ENCODE measurements at regions not wholly inside any gene's neighbourhood (a gene's known extent, or its start where the extent isn't known, plus 50 kb on each side); places are given as distances from the start of the nearest gene placed in this dataset.

DNA sequence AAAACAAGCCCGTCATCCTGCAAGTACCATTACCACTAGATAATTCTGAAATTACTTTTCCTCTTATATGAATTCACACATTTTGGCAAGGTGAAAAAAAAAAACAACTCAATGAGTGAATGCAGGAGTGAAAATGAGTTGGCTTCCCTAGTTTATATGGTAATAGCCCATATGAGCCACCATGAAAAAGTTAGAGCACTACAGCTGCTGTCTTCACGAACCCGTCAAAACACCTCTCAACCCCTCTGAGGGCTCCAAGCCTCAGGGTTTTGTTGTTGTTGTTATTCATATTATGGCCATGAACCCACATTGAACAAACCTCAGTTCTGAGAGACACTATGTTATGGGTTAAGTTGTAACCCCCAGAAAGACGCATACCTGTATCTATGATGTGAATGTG is 289.9 kb upstream of the CAND1 start:
- Histone ChIP-seq H3K14ac (ENCODE audit: insufficient read depth, low read length) (no peak overlapping the region), H2AK5ac (ENCODE audit: insufficient read length, low read length) (no peak overlapping the region), H3K23ac (ENCODE audit: insufficient read length, low read depth, low read length) (no peak overlapping the region), H3K27ac (ENCODE audit: insufficient read length, low read depth, low read length) (no peak overlapping the region), H4K8ac (replicated peaks; ENCODE audit: insufficient read length, low read depth, low read length) (no peak overlapping the region), H3K4me1 (ENCODE audit: insufficient read depth, low read length) (no peaks in the 10 kb centered on the region), H4K5ac (ENCODE audit: insufficient read length, low read depth, low read length) (no peak overlapping the region), H3K27me3 (ENCODE audit: insufficient read depth, low read length) (no peaks in the 10 kb centered on the region), H3K4me2 (ENCODE audit: insufficient read depth, insufficient read length, low read length) (no peak overlapping the region), H3K9ac (ENCODE audit: extremely low read depth, insufficient read length, low read length) (no peak overlapping the region), H3K23me2 (ENCODE audit: insufficient read length, low read depth, low read length, poor library complexity, severe bottlenecking) (no peaks in the 10 kb centered on the region), H3K9me3 (ENCODE audit: control insufficient read depth, low read depth, low read length) (no peaks in the 10 kb centered on the region), H3K56ac (ENCODE audit: insufficient read length, low read depth, low read length) (no peak overlapping the region), H3K18ac (ENCODE audit: insufficient read length, low read depth, low read length) (no peak overlapping the region), H3T11ph (ENCODE audit: low read length) (no peak overlapping the region), H2BK15ac (ENCODE audit: low read depth, low read length) (no peak overlapping the region), H2BK5ac (ENCODE audit: insufficient read length, low read length) (no peak overlapping the region), H3K4ac (ENCODE audit: low read depth, low read length) (no peak overlapping the region), H2BK12ac (ENCODE audit: insufficient read length, low read depth, low read length) (no peak overlapping the region), H2AFZ (ENCODE audit: low read length) (no peak overlapping the region), H3K79me1 (ENCODE audit: insufficient read depth, low read depth, low read length, poor library complexity, severe bottlenecking) (peaks cover 2% of the 10 kb centered on the region), H2BK20ac (ENCODE audit: low read depth, low read length, poor library complexity, severe bottlenecking) (no peak overlapping the region), H3K79me2 (ENCODE audit: insufficient read depth, low read length) (no peaks in the 10 kb centered on the region), H4K20me1 (ENCODE audit: control insufficient read depth, insufficient read depth, insufficient read length) (no peaks in the 10 kb centered on the region), H4K91ac (ENCODE audit: insufficient read length, low read depth, low read length) (no peak overlapping the region), H2BK120ac (ENCODE audit: low read depth, low read length, poor library complexity, severe bottlenecking) (no peak overlapping the region)
- Mint-ChIP-seq H3K9me3 (no peaks in the 10 kb centered on the region), H3K4me1 (peaks cover 9 to 10% of the 10 kb centered on the region in 2 experiments), H3K36me3 (ENCODE audit: insufficient read depth in 1 of 3, low read depth in 3 of 3) (no peaks in the 10 kb centered on the region), H3K27ac (0 out of 7 replicates have a peak overlapping the region, but pooled peaks of 1 of the 3 experiments have one; percentile 16), H3K4me3 (no peak overlapping the region), H3K27me3 (ENCODE audit: low read depth) (no peaks in the 10 kb centered on the region)
- DNase-seq = no peak
- TF ChIP-seq, protein P1, sequence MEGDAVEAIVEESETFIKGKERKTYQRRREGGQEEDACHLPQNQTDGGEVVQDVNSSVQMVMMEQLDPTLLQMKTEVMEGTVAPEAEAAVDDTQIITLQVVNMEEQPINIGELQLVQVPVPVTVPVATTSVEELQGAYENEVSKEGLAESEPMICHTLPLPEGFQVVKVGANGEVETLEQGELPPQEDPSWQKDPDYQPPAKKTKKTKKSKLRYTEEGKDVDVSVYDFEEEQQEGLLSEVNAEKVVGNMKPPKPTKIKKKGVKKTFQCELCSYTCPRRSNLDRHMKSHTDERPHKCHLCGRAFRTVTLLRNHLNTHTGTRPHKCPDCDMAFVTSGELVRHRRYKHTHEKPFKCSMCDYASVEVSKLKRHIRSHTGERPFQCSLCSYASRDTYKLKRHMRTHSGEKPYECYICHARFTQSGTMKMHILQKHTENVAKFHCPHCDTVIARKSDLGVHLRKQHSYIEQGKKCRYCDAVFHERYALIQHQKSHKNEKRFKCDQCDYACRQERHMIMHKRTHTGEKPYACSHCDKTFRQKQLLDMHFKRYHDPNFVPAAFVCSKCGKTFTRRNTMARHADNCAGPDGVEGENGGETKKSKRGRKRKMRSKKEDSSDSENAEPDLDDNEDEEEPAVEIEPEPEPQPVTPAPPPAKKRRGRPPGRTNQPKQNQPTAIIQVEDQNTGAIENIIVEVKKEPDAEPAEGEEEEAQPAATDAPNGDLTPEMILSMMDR (conservative IDR thresholded peaks at IDR 0.05) = no peak
- no CpG with 5 or more reads among the region's 4 CpGs for WGBS (ENCODE audit: extremely low coverage, insufficient read length, low lambda C conversion rate)
